NCI-H2227 (cell line): ENCODE measurements at regions not wholly inside any gene's neighbourhood (a gene's known extent, or its start where the extent isn't known, plus 50 kb on each side); places are given as distances from the start of the nearest gene placed in this dataset.

ENCODE experiments used
- DNase-seq: peaks from one replicate; lab custom pipeline; 2025; ENCODE audit not compliant: unreplicated experiment; lab: John Stamatoyannopoulos, UW

DNA sequence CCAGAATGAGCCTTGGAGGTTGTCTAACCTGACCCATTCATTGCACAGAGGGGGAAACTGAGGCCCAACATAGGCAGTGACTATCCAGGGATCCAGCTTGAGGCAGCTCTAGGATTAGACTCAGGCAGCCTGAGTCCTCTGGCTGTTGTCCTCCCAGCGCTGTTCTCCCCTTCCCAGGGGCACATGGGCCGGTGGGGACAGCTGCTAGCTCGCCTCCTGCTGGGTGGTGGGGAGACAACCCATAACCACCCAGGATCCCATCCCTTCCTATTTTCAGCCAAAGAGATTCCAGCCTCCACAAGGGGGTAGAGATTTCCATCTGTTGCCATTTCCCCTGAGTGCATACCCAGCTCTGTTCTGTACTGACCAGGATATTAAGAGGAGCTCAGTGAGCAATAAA lies 145.1 kb upstream of the GPR26 start:
- DNase-seq, result no peak

GRCh38 chr10:123521556-123521955 lies 144.6 kb upstream of the GPR26 start:
- DNase-seq, result no peak

DNA sequence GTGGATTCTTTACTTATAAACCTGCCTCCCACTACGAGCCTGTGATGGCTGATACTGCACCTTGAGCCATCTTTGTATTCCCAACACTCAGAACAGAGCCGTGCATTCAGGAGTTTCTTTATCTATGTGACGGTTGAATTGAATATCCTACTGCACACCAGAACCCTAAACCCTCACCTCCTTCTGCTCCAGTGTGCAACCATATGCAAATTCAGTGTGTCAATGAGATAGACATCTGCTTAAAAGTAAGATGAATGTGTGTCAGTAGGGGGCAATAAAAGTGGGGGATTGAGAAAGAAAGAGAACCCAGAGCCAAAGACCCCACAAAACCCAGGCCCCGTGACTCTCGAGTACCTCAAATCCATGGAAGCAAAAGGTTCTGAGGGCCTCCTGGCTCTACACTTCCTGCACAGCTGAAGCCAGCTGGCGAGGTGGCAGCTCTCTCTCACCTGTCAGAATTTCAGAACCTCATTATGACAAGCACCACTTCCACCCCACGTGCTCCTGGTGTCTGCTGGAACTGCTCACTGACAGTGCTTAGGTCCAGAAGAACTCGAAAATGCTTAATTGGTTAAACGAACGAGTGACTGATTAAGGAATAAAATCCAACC lies 143.3 kb upstream of the GPR26 start:
- no peak for DNase-seq

- DNase-seq, result no peak
Measured at GRCh38 chr10:123523833-123524232, 142.3 kb upstream of the GPR26 start.

- DNase-seq, result no peak
Measured at GRCh38 chr10:123526356-123527064, 139.6 kb upstream of the GPR26 start.

- no peak for DNase-seq
Measured at GRCh38 chr10:123527151-123527550, 139.0 kb upstream of the GPR26 start.

DNA sequence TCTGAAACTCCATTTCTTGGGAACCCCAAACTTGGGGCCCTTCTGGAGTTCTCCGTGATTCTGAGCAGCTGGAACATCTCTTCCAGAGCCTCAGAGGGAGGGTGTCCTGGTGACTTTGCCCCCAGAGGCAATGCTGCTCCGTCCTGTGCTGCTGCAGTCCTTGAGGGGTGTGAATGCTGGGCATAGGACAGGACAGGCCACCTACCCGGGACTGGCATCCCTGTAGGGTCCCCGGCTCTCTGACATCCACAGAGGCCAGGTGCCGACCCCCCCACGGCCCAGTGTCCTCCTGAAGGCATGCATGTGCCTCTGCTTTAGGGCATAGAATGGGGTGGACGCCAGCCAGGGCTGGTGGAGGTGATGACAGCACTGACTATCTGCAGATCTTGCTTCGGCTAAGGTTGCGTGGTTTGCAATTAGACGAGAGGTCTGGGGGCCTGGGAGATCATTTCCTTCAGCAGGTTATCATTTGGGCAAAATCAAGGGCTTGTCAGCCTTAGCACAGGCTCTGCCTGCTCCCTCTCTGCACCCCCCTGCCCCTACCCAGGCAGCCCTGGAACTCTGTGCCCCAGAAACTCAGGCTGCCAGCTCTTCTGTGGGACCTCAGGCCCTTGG lies 136.9 kb upstream of the GPR26 start:
- DNase-seq, result no peak

DNA sequence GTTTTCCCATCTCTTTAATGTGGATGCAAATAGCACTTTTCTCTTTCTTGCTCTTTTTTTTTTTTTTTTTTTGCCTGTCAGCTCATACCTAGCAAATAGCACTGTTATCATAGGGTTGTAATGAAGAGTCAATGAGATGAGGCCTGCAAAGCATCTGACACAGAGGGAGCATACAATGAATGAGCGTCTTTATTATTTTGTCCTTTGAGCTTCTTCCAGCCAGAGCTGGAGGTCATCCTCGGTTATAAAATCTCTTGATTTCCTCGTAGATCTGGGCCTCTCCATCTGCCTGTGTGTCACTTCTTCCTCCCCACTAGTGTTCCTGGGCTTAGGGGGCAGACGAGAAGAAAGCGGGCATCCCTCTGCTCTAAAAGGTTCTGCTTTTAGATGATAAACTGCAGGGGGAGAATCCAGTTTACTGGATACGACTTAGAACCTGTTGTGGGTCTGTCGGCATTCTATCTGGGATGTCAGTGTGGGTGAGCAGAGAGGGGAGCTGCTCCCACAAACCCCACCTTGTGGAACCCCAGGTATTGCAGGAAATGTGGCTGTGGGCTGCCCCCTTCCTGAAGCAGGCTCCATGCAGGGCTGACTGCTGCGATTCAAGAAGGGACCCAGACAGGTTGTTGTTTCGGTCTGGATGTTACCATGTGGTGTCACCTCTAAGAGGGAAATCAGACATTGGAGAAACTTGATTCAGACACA lies 135.8 kb upstream of the GPR26 start:
- no peak for DNase-seq

DNA sequence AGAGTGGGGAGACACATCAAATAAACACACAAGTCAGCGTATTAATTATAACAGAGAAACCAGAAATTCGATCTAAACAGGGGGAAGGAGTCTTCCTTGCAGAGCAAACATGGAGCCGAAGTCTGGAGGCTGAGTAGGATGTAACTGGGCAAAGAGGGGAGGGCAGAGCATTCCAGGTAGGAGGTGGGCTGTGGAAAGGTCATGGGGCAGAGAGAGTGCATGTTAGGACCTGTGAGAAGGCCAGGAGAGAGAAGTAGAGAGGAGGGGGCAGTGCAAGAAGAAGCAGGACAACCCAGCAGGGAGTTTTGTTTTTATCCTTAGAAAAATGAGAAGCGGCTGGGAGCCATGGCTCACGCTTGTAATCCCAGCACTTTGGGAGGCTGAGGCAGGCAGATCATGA lies 130.8 kb upstream of the GPR26 start:
- no peak for DNase-seq

GRCh38 chr10:123536176-123536845 lies 129.8 kb upstream of the GPR26 start:
- DNase-seq, result no peak

DNA sequence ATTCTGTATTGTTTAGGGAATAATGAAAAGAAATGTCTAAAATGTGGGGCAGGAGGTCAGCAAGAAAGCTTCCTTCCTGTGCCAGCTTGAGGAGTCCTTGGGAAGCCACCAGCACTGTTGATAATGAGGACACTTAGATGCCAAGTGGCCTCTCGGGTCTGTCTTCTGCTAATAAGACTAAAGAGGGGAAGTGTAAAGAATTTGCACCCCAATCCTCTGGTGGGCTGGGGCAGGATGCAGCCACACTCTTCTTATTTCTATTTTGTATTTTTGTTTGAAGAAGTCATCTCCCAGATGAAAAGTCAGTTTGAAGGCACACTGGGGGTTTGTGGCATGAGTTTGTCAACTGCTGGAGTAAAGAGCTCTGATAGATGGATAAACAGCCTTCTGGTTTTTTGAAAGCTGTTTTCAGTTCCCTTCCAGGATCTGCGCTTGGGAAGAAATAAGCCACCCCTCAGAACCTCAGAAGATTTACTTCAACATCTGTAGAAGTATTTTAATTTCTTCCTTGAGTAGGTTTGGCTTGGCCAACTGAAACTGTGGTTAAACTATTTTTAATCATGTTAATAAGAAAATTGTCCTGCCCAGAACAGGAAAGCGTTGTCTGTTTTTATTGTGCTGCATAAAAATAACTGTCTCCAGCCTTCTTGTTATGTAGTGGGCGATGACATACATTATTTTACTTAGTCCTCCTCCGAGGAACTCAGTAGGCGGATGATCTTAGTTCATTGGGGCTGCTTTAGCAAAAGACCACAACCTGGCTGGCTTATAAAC lies 128.8 kb upstream of the GPR26 start:
- no peak for DNase-seq

- no peak for DNase-seq
Measured at GRCh38 chr10:123538401-123539320, 127.5 kb upstream of the GPR26 start.

- no peak for DNase-seq
Measured at GRCh38 chr10:123544986-123545385, 121.2 kb upstream of the GPR26 start.

DNA sequence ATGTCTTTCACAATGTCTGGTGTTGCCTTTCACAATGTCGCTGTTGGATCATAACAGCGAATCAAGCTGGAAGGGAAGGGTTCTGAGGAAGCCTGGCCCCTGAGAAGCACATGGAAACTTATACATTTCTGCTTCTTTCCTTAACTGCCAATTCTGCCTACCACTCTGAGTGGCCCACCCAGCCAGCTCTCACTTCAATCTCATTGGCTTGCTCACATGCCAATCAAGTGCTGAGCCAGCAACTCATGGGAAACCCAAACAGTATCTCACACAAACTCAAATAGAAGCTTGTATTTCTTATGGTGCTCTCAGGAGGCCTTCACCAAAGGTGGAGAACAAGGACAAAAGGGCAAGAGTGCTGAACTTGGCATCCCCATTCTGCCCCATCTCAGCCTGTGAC lies 117.4 kb upstream of the GPR26 start:
- no peak for DNase-seq

DNA sequence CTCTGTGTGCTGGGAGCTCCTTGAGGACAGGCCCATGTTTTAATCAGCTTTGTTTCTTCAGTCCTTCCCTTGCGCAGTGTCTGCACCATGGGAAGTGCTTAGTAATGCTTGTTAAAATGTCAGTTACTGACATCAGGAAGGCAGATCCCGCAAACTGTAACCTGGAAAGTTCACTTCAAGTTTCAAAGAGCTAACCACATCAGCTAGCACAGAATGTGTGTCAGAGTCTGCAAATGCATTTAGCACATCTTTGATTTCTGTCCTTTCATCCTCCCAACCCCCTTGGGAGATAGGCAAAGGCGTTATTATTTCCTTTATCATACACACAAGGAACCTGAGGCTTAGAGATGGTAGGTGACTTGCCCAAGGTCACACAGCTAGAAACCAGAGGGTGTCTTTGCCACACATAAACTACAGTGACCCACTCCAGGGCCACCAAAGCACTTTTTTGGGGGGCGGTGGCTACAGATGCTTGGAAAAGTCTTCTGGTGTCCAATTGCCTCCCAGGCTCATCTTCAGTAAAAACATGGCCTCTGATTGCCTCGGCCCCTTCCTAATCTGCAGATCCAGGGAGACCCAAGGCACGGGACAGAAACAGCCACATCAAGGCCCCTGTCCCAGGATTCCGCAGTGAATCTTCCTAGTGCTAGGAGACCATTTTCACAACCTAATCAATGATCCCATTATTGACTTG lies 116.2 kb upstream of the GPR26 start:
- DNase-seq, result no peak

DNA sequence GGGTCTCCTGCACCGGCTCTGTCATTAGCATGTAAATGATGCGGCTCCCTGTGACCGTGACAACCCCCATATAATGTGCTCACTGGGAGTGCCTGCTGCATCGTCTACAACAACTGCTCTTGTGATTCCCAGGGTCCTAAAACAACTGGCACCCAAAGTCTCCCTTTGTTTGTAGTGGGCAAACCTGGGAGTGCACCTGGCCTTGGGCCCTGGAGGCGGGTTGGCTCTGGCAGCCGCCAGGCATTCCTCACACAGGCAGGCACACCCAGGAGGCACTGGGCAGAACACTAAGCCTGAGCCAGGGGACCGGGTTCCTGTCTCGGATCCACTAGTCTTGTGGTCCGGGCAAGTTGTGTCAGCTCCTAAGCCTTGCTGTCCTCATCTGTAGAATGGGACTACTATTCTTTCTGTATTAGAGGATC lies 115.5 kb upstream of the GPR26 start:
- DNase-seq, result no peak

DNA sequence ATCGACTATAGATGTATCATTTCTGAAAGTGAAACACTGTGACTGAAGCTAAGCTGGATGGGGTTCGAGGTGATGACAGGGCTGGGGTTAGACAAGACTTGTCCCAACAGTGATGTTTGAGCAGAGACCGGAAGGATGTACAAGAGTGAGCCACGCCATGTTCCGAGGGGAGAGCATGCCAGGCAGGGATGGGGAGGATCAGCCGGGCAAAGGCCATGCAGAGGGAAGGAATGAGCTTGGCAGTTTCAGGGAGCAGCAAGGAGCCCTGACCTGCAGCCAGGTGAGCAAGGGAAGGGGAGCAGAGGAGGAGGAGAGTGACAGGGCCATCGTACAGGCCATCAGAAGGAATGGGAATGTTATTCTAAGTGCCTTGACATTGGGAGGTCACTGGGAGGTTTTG lies 114.9 kb upstream of the GPR26 start:
- no peak for DNase-seq

- DNase-seq, result no peak
Measured at GRCh38 chr10:123552760-123553554, 113.2 kb upstream of the GPR26 start.
